ENCODE measurements at regions not wholly inside any gene's neighbourhood (a gene's known extent, or its start where the extent isn't known, plus 50 kb on each side); places are given as distances from the start of the nearest gene placed in this dataset.
"Not testable (repeated sequence)": the region's sequence is repeated elsewhere in the genome, so short reads cannot be mapped to it uniquely, and the experiment has no call there.

GRCh38 chr16:76816475-76816874 is 374.5 kb upstream of the MON1B start:
- DNase-seq (ENCODE audit: low spot score), result no peak

GRCh38 chr16:76818606-76819181 is 372.3 kb upstream of the MON1B start:
- DNase-seq (ENCODE audit: low spot score), result no peak

GRCh38 chr16:76819226-76819916 is 371.6 kb upstream of the MON1B start:
- DNase-seq (ENCODE audit: low spot score), result no peak

GRCh38 chr16:76824221-76824620 is 366.8 kb upstream of the MON1B start:
- no peak for DNase-seq (ENCODE audit: low spot score)

GRCh38 chr16:76824791-76825190 is 366.2 kb upstream of the MON1B start:
- DNase-seq (ENCODE audit: low spot score), result no peak

- DNase-seq (ENCODE audit: low spot score), result no peak
Measured at GRCh38 chr16:76835339-76835738, 355.7 kb upstream of the MON1B start.

- DNase-seq (ENCODE audit: low spot score), result no peak
Measured at GRCh38 chr16:76835779-76836300, 355.1 kb upstream of the MON1B start.

- DNase-seq (ENCODE audit: low spot score), result no peak
Measured at GRCh38 chr16:76837872-76838271, 353.1 kb upstream of the MON1B start.

GRCh38 chr16:76854234-76854633 is 336.8 kb upstream of the MON1B start:
- DNase-seq (ENCODE audit: low spot score), result no peak

- DNase-seq (ENCODE audit: low spot score), result no peak
Measured at GRCh38 chr16:76856112-76856511, 334.9 kb upstream of the MON1B start.

- DNase-seq (ENCODE audit: low spot score), result no peak
Measured at GRCh38 chr16:76857402-76857801, 333.6 kb upstream of the MON1B start.

- DNase-seq (ENCODE audit: low spot score), result no peak
Measured at GRCh38 chr16:76862901-76863300, 328.1 kb upstream of the MON1B start.

GRCh38 chr16:76866994-76867393 is 324.0 kb upstream of the MON1B start:
- DNase-seq (ENCODE audit: low spot score), result no peak

- no peak for DNase-seq (ENCODE audit: low spot score)
Measured at GRCh38 chr16:76875898-76876297, 315.1 kb upstream of the MON1B start.

- no peak for DNase-seq (ENCODE audit: low spot score)
Measured at GRCh38 chr16:76879420-76879819, 311.6 kb upstream of the MON1B start.

GRCh38 chr16:76880523-76880922 is 310.5 kb upstream of the MON1B start:
- not testable (repeated sequence) for DNase-seq (ENCODE audit: low spot score)

GRCh38 chr16:76882105-76882504 is 308.9 kb upstream of the MON1B start:
- no peak for DNase-seq (ENCODE audit: low spot score)

- no peak for DNase-seq (ENCODE audit: low spot score)
Measured at GRCh38 chr16:76883076-76883475, 307.9 kb upstream of the MON1B start.

GRCh38 chr16:76885776-76886537 is 305.0 kb upstream of the MON1B start:
- DNase-seq (ENCODE audit: low spot score), result no peak

GRCh38 chr16:76897816-76898215 is 293.2 kb upstream of the MON1B start:
- DNase-seq (ENCODE audit: low spot score), result no peak

- DNase-seq (ENCODE audit: low spot score), result no peak
Measured at GRCh38 chr16:76899767-76900166, 291.2 kb upstream of the MON1B start.

- no peak for DNase-seq (ENCODE audit: low spot score)
Measured at GRCh38 chr16:76900285-76901263, 290.4 kb upstream of the MON1B start.
